ENCODE measurements at regions not wholly inside any gene's neighbourhood (a gene's known extent, or its start where the extent isn't known, plus 50 kb on each side); places are given as distances from the start of the nearest gene placed in this dataset.

DNA sequence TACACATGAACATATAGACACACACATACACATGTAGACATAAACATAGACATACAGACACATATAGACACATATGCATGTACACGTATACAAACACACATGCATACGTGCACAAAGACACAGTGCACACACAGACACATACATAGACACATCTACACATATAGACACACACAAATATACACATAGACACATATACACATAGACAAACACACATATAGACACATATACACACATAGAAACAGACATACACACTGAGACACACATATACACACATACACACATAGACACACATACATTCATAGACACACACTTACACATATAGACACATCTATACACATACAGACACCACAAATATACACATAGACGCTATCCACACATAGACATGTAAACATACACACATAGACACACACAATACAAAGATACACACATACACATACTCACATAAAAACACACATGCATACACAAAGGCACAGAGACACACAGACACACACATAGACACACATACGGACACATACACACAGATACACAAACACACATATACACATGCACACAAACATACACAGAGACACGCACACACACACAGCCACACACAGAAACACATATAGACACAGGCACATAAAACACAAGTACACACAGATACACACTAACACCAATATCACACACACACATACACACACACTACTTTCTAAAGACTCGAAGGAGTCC lies 254.0 kb downstream of the TSHZ3 start:
- no peak for DNase-seq (ENCODE audit: low read depth in 2 of 2)

DNA sequence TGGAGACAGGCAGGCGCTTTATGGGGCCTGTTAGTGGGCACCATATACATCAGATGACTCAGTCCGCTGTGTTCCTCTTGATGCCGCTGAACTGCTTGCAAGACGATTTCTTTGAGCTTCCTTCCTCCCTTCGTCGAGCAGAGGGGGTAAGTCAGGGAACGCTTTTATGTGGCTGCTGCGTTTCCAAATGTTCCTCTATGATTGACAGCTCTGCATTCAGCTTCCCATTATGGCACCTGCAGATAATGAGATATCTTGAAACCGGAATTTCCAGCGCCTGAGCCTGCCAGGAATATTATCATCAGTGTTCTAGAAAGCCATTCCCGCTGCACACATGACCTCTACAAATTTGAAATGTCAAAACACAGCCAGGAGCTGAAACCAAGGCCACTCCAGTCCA lies 257.0 kb downstream of the TSHZ3 start:
- DNase-seq (ENCODE audit: low read depth in 2 of 2) = no peak

GRCh38 chr19:31089681-31090080 lies 259.6 kb downstream of the TSHZ3 start:
- DNase-seq (ENCODE audit: low read depth in 2 of 2) = no peak

GRCh38 chr19:31085125-31085524 lies 264.1 kb downstream of the TSHZ3 start:
- DNase-seq (ENCODE audit: low read depth in 2 of 2) = no peak

DNA sequence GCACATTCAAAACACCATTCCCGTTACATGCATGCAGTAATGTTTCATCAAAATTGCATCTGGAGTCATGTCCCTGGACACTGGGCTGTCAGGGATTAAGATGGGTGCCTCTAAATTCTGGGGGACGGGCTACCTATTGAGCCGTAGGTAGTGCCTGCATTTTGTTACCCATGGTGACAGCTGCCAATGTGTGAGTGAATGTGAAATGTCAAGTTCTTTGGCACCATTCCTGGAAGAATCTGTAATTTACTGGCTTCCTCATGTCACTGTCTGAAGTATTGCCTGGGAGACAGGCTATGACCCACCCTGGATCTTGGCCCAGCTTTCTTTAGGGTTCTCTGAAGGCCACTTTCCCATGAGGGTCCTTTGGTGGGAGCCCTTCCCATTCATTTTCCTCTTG lies 266.1 kb downstream of the TSHZ3 start:
- DNase-seq (ENCODE audit: low read depth in 2 of 2) = no peak

DNA sequence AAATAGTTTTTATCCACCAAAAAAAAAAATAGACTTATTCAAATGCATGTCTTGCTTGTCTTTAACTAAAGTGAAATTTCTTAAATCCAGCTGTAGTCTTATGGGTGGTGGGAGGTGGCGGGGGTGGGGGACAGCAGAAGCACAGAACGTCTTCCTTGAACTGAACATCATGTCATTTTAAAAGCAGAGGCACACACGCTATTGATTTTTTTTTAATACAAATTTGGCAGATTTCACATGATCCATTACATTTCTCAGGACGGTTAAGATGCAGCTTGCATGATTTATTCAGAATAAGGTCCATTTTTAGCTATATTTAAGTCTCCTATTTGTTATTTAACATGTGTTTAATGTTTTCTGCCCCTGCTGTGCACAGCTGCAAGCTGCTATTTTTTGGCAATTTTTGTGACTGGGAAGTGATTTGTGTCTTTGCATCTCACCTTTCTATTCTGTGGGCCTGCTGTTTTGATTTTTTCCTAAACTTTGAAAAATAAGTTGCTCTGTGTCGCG lies 274.0 kb downstream of the TSHZ3 start:
- DNase-seq (ENCODE audit: low read depth in 2 of 2) = no peak

- no peak for DNase-seq (ENCODE audit: low read depth in 2 of 2)
These were observed 274.8 kb downstream of the TSHZ3 start for GRCh38 chr19:31074199-31075125.

- no peak for DNase-seq (ENCODE audit: low read depth in 2 of 2)
These were observed 275.6 kb downstream of the TSHZ3 start for GRCh38 chr19:31073485-31074198.

GRCh38 chr19:31072451-31072850 lies 276.8 kb downstream of the TSHZ3 start:
- DNase-seq (ENCODE audit: low read depth in 2 of 2) = no peak

GRCh38 chr19:31071136-31071855 lies 277.9 kb downstream of the TSHZ3 start:
- DNase-seq (ENCODE audit: low read depth in 2 of 2) = peak in 1 of 2 experiments; percentile 5

- no peak for DNase-seq (ENCODE audit: low read depth in 2 of 2)
These were observed 278.8 kb downstream of the TSHZ3 start for GRCh38 chr19:31070146-31071065.

DNA sequence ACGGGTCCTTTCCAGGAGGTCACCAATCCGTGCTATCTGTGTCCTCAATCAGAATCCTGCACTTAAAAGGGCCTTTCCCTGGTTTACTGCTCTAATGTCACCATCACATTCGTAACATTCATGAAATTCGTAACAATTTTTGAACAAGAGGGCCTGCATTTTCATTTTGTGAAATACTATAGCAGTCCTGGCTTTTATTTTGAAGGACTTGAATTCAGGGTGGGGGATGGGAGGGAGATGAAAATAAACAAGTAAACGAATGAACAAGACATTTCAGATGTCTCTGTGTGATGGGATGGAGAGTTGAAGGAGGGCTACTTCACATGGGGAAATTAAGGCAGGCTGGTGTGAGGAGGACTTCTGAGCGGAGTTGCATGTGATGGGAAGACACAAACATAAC lies 281.0 kb downstream of the TSHZ3 start:
- DNase-seq (ENCODE audit: low read depth in 2 of 2) = no peak

GRCh38 chr19:31066385-31066784 lies 282.9 kb downstream of the TSHZ3 start:
- peak; percentile 74 to 79 for DNase-seq (ENCODE audit: low read depth in 2 of 2)

DNA sequence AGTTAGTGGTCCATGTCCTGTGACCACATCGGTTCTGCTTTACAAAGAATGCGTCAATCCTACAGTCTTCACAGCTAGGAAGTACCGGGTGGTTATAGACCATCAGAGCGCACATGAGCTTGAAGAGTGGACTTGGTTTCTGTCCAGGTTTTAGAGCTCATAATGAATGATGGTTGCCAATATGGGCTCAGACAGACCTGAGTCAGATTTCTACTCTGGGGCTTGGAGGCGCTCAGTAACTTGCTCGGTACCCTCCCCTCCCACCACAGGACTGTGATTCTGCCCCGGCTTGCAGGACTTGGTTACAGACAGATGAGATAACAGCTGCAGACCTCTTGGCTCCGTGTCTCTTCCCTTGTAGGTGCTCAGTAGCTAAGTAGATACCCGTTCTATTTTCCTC lies 284.7 kb downstream of the TSHZ3 start:
- DNase-seq (ENCODE audit: low read depth in 2 of 2) = peak in 1 of 2 experiments; percentile 2

- DNase-seq (ENCODE audit: low read depth in 2 of 2) = no peak
These were observed 290.4 kb downstream of the TSHZ3 start for GRCh38 chr19:31058676-31059340.

DNA sequence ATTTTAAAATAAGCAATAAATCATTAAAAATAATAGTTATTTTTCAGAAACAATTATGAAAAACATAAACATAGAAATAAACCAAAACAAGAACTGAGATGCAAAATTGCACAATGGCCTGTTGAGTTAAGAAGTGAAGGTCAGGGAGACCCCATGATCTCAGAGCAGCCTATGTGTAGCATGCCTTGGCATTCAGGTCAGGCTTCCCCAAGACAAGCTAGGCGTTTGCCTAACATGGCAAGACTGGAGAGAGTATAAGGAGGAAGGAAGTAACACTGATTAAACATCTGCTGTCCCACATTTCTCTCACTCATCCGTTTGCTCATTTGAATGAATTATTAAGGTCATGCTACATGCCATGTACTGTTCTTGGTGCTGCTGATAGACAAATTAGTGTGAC lies 291.8 kb downstream of the TSHZ3 start:
- DNase-seq (ENCODE audit: low read depth in 2 of 2) = no peak

DNA sequence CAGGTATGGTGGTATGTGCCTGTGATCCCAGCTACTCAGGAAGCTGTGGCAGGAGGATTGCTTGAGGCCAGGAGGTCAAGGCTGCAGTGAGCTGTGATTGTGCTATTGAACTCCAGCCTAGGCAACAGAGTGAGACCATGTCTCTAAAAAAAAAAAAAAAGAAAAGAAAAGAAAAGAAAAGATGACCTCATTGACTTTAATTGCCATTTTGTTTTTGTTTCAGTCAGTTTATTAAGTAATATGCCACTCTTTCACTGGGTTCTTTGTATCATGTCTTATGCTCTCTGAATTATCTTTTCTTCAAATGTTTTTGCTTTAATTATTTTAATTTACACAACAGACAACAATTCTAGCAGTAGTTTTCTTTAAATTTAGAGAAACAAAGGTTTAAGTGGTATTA lies 293.8 kb downstream of the TSHZ3 start:
- DNase-seq (ENCODE audit: low read depth in 2 of 2) = no peak

GRCh38 chr19:31054430-31054829 lies 294.8 kb downstream of the TSHZ3 start:
- peak; percentile 30 to 40 for DNase-seq (ENCODE audit: low read depth in 2 of 2)

- DNase-seq (ENCODE audit: low read depth in 2 of 2) = no peak
These were observed 299.8 kb downstream of the TSHZ3 start for GRCh38 chr19:31049431-31049830.

DNA sequence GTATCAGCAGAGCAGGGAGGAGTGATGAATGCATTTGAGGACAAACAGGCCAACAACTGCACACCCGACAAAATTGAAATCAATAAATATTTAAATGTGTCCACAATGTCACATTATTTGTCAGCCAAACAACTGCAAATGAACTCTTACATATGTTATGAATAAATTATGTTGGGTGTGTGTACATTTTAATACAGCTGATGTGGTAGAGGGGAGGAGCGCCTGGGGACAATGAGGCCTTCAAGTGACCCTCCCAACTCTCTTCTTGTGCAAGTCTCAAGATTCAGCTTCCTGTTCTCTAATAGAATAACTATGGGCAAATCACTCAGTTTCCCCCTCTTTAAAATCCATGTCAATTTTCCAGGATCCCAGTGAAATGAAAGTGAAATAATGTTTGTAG lies 303.2 kb downstream of the TSHZ3 start:
- DNase-seq (ENCODE audit: low read depth in 2 of 2) = no peak

All from fibroblast of skin of left biceps (primary cell).